ENCODE measurements at regions not wholly inside any gene's neighbourhood (a gene's known extent, or its start where the extent isn't known, plus 50 kb on each side); places are given as distances from the start of the nearest gene placed in this dataset.

DNA sequence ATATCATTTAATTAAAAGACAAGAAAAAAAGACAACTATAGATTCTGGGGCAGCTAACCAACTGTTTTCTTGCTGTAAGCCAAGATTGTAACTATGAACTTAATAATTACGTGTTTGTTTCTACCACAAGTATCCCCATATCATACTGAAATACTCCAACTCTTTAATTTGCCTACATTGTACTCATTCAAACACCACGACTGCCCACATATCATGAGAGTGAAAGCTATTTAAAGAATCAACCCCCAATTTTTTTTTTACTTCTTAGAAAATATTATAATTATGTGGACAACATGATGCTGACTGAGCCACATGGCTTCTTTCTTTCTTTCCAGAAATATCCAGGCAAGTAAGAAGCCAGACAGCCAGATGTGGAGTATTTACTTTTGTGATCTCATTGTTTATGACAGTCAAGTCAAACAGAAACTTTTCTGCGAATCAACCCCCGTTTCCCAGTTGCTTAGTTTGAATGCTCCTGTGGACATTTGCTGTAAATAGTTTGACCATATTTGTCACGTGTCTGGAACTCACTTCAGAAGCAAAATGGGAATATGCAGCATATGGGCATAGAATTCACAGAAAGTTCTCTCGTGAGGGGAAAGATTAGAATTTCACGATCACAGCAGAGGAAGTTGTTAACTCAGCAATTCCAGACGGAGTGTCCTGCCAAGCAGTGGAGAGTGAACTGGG, 126.8 kb upstream of the PSMD7 start:
- TF ChIP-seq ZC3H10 (CRISPR knock-in tag; IDR thresholded peaks at IDR 0.05) (no peak), SNAI2 (CRISPR knock-in tag; IDR thresholded peaks at IDR 0.05) (no peak), ZNF8 (CRISPR knock-in tag; IDR thresholded peaks at IDR 0.05) (no peak), ARNTL (CRISPR knock-in tag; IDR thresholded peaks at IDR 0.05; ENCODE audit: borderline replicate concordance, low read depth) (no peak), ZNF70 (CRISPR knock-in tag; IDR thresholded peaks at IDR 0.05) (no peak), ISL1 (CRISPR knock-in tag; IDR thresholded peaks at IDR 0.05) (no peak), RARB (CRISPR knock-in tag; IDR thresholded peaks at IDR 0.05) (no peak)
- TF ChIP-seq, protein P1, sequence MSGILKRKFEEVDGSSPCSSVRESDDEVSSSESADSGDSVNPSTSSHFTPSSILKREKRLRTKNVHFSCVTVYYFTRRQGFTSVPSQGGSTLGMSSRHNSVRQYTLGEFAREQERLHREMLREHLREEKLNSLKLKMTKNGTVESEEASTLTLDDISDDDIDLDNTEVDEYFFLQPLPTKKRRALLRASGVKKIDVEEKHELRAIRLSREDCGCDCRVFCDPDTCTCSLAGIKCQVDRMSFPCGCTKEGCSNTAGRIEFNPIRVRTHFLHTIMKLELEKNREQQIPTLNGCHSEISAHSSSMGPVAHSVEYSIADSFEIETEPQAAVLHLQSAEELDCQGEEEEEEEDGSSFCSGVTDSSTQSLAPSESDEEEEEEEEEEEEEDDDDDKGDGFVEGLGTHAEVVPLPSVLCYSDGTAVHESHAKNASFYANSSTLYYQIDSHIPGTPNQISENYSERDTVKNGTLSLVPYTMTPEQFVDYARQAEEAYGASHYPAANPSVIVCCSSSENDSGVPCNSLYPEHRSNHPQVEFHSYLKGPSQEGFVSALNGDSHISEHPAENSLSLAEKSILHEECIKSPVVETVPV (CRISPR knock-in tag; IDR thresholded peaks at IDR 0.05), result no peak
- no peak for ATAC-seq

DNA sequence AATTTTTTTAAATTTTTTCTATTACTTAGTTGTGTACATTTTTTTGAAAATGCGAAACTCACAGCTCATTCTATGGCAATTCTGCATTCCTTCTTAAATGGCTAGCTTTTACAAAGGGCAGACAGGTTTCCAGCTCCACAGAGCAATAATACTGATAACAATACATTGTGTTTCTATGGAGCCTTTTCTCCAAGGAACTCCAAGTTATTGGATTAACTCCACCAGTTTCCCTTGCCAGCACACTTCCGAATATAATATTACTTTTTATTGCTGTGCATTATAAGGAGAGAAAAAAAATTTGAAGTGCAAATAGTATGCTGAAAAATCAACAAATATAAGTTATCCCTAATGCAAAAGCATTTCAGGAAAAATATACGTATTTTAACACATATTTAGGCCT, 127.5 kb upstream of the PSMD7 start:
- ATAC-seq, result no peak
- no peak for TF ChIP-seq RARB (CRISPR knock-in tag; IDR thresholded peaks at IDR 0.05)
- TF ChIP-seq POU6F1 (CRISPR knock-in tag; IDR thresholded peaks at IDR 0.05; ENCODE audit: borderline replicate concordance, low read depth), result no peak
- TF ChIP-seq ZC3H10 (CRISPR knock-in tag; IDR thresholded peaks at IDR 0.05), result no peak
- no peak for TF ChIP-seq GLIS3 (CRISPR knock-in tag; IDR thresholded peaks at IDR 0.05)
- no peak for TF ChIP-seq ISL1 (CRISPR knock-in tag; IDR thresholded peaks at IDR 0.05)
- TF ChIP-seq PATZ1 (CRISPR knock-in tag; IDR thresholded peaks at IDR 0.05; ENCODE audit: borderline replicate concordance), result no peak
- TF ChIP-seq ESRRG (CRISPR knock-in tag; IDR thresholded peaks at IDR 0.05), result no peak
- no peak for TF ChIP-seq ARNTL (CRISPR knock-in tag; IDR thresholded peaks at IDR 0.05; ENCODE audit: borderline replicate concordance, low read depth)
- TF ChIP-seq TOX (CRISPR knock-in tag; IDR thresholded peaks at IDR 0.05; ENCODE audit: borderline replicate concordance), result no peak
- TF ChIP-seq, protein P1 (CRISPR knock-in tag; IDR thresholded peaks at IDR 0.05), result no peak
- TF ChIP-seq SNAI2 (CRISPR knock-in tag; IDR thresholded peaks at IDR 0.05), result no peak
- no peak for TF ChIP-seq CREB5 (CRISPR knock-in tag; IDR thresholded peaks at IDR 0.05; ENCODE audit: low read depth)
- TF ChIP-seq TCF4 (CRISPR knock-in tag; IDR thresholded peaks at IDR 0.05; ENCODE audit: borderline replicate concordance), result no peak
- no peak for TF ChIP-seq ZFP30 (CRISPR knock-in tag; IDR thresholded peaks at IDR 0.05)
- no peak for TF ChIP-seq ZFP3 (CRISPR knock-in tag; IDR thresholded peaks at IDR 0.05)

DNA sequence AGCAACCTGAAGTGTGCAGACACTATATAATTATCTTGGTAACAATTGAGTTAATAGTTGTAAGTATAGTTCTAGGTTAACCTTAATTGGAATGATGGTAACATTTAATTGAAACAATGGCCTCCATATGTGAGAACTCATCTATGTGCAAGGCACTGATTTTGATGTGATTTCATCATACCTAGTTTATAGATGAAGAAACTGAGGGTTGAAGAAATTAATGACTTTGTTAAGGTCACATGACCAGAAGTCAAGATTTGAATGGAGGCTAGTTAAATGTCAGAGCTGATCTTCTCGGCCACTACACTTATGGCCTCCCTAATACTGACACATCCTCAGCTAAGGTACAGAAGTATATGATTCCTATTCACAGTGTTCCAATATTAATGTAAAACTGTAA, 128.2 kb upstream of the PSMD7 start:
- no peak for TF ChIP-seq TCF4 (CRISPR knock-in tag; IDR thresholded peaks at IDR 0.05; ENCODE audit: borderline replicate concordance)
- TF ChIP-seq CREB5 (CRISPR knock-in tag; IDR thresholded peaks at IDR 0.05; ENCODE audit: low read depth), result no peak
- no peak for TF ChIP-seq ZNF70 (CRISPR knock-in tag; IDR thresholded peaks at IDR 0.05)
- TF ChIP-seq OSR1 (CRISPR knock-in tag; IDR thresholded peaks at IDR 0.05), result no peak
- TF ChIP-seq ZNF565 (CRISPR knock-in tag; conservative IDR thresholded peaks at IDR 0.05; ENCODE audit: low read depth), result no peak
- TF ChIP-seq PATZ1 (CRISPR knock-in tag; IDR thresholded peaks at IDR 0.05; ENCODE audit: borderline replicate concordance), result no peak
- no peak for TF ChIP-seq SNAI2 (CRISPR knock-in tag; IDR thresholded peaks at IDR 0.05)
- no peak for TF ChIP-seq GLIS3 (CRISPR knock-in tag; IDR thresholded peaks at IDR 0.05)
- no peak for TF ChIP-seq PPARA (CRISPR knock-in tag; IDR thresholded peaks at IDR 0.05; ENCODE audit: borderline replicate concordance)
- TF ChIP-seq ESRRG (CRISPR knock-in tag; IDR thresholded peaks at IDR 0.05), result no peak
- no peak for TF ChIP-seq ISL1 (CRISPR knock-in tag; IDR thresholded peaks at IDR 0.05)
- no peak for TF ChIP-seq TOX (CRISPR knock-in tag; IDR thresholded peaks at IDR 0.05; ENCODE audit: borderline replicate concordance)

More for the DNA sequence above, 128.2 kb upstream of the PSMD7 start:
- no peak for ATAC-seq

Measured in SK-N-SH treated with all-trans-retinoic acid at 6 μM for 48 hours (cell line).